HepG2 (cell line): ENCODE measurements at regions not wholly inside any gene's neighbourhood (a gene's known extent, or its start where the extent isn't known, plus 50 kb on each side); places are given as distances from the start of the nearest gene placed in this dataset.

ENCODE experiments used
- CAMTA2 ChIP-seq: sonication (generic); formaldehyde crosslinking; IDR thresholded peaks from 2 replicates; pipeline ENCODE4 v1.4.0; 2020; ENCODE audit warnings: mild to moderate bottlenecking, missing genetic modification reagents, borderline replicate concordance
- HOXA7 ChIP-seq: sonication (generic); formaldehyde crosslinking; IDR thresholded peaks from 2 replicates; pipeline ENCODE4 v1.8.1; 2022; ENCODE audit warnings: mild to moderate bottlenecking, missing genetic modification reagents, moderate library complexity
- KDM2A ChIP-seq: sonication (generic); formaldehyde crosslinking; IDR thresholded peaks from 2 replicates; pipeline ENCODE4 v1.4.0; 2020; ENCODE audit warnings: low read depth, missing genetic modification reagents, borderline replicate concordance
- ONECUT2 ChIP-seq: sonication (generic); formaldehyde crosslinking; IDR thresholded peaks from 2 replicates; pipeline ENCODE4 v1.4.0; 2020; ENCODE audit warnings: missing genetic modification reagents
- POLR2A ChIP-seq, 2 experiments: IDR thresholded peaks; 2 replicates each; pipeline ENCODE4 v1.6.1; 2011; ENCODE audit warnings: low read depth in 2 of 2, low read length in 2 of 2, mild to moderate bottlenecking in 1 of 2, moderate library complexity in 1 of 2; ENCODE audit not compliant: insufficient read depth in 1 of 2
- RXRA ChIP-seq: sonication (generic); formaldehyde crosslinking; IDR thresholded peaks from 2 replicates; pipeline ENCODE4 v1.5.1; 2020; ENCODE audit warnings: missing genetic modification reagents
- SOX13 ChIP-seq, 3 experiments: fragments of 450-650 bp in 1 of 3; sonication (generic) in 1 of 3; formaldehyde crosslinking in 1 of 3; IDR thresholded peaks in 2 of 3; conservative IDR thresholded peaks in 1 of 3; 2 replicates each; pipeline versions ENCODE4 v1.5.0 to v1.6.1; 2016 to 2020; ENCODE audit warnings: antibody characterized with exemption in 1 of 3, mild to moderate bottlenecking in 1 of 3, missing compliant biosample characterization in 1 of 3, missing genetic modification reagents in 1 of 3, moderate library complexity in 1 of 3
- TEAD2 ChIP-seq: sonication (generic); formaldehyde crosslinking; IDR thresholded peaks from 2 replicates; pipeline ENCODE4 v1.9.0; 2021; ENCODE audit warnings: missing genetic modification reagents
- ZMYM2 ChIP-seq: sonication (generic); formaldehyde crosslinking; IDR thresholded peaks from 2 replicates; pipeline ENCODE4 v1.8.0; 2022; ENCODE audit warnings: mild to moderate bottlenecking, missing genetic modification reagents
- ZNF274 ChIP-seq: sonication (generic); formaldehyde crosslinking; IDR thresholded peaks from 2 replicates; pipeline ENCODE4 v1.5.1; 2020; ENCODE audit warnings: mild to moderate bottlenecking, missing genetic modification reagents
- ZNF549 ChIP-seq: sonication (generic); formaldehyde crosslinking; IDR thresholded peaks from 2 replicates; pipeline ENCODE4 v1.5.0; 2020; ENCODE audit warnings: missing genetic modification reagents
- ZNF629 ChIP-seq: sonication (generic); formaldehyde crosslinking; conservative IDR thresholded peaks from 2 replicates; pipeline ENCODE4 v1.5.0; 2020; ENCODE audit warnings: missing genetic modification reagents
- TF ChIP-seq, protein P1 (sequence below): sonication (generic); formaldehyde crosslinking; IDR thresholded peaks from 2 replicates; pipeline ENCODE4 v1.5.0; 2020; ENCODE audit warnings: mild to moderate bottlenecking, missing genetic modification reagents, moderate library complexity

- TF ChIP-seq ZNF629 (CRISPR knock-in tag) = no peak
- TF ChIP-seq, protein P1, sequence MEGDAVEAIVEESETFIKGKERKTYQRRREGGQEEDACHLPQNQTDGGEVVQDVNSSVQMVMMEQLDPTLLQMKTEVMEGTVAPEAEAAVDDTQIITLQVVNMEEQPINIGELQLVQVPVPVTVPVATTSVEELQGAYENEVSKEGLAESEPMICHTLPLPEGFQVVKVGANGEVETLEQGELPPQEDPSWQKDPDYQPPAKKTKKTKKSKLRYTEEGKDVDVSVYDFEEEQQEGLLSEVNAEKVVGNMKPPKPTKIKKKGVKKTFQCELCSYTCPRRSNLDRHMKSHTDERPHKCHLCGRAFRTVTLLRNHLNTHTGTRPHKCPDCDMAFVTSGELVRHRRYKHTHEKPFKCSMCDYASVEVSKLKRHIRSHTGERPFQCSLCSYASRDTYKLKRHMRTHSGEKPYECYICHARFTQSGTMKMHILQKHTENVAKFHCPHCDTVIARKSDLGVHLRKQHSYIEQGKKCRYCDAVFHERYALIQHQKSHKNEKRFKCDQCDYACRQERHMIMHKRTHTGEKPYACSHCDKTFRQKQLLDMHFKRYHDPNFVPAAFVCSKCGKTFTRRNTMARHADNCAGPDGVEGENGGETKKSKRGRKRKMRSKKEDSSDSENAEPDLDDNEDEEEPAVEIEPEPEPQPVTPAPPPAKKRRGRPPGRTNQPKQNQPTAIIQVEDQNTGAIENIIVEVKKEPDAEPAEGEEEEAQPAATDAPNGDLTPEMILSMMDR (CRISPR knock-in tag) = no peak
- no peak for TF ChIP-seq CAMTA2
- no peak for TF ChIP-seq TEAD2 (CRISPR knock-in tag)
- no peak for TF ChIP-seq ZMYM2 (CRISPR knock-in tag)
- TF ChIP-seq RXRA (CRISPR knock-in tag) = no peak
- no peak for TF ChIP-seq SOX13 (IDR thresholded peaks at IDR 0.05)
- no peak for TF ChIP-seq SOX13 (CRISPR knock-in tag; conservative IDR thresholded peaks at IDR 0.05 in 1 of 2, IDR thresholded peaks at IDR 0.05 in 1 of 2)
- no peak for TF ChIP-seq HOXA7 (CRISPR knock-in tag)
- no peak for TF ChIP-seq KDM2A (CRISPR knock-in tag)
- TF ChIP-seq ZNF274 (CRISPR knock-in tag) = no peak
- TF ChIP-seq POLR2A (IDR thresholded peaks at IDR 0.05; ENCODE audit: insufficient read depth in 1 of 2, low read depth in 2 of 2, low read length in 2 of 2) = no peak
- no peak for TF ChIP-seq ZNF549 (CRISPR knock-in tag)
- TF ChIP-seq ONECUT2 (CRISPR knock-in tag) = no peak
These were observed 339.6 kb downstream of the TPBG start for GRCh38 chr6:82703230-82703629.
